ENCODE measurements at regions not wholly inside any gene's neighbourhood (a gene's known extent, or its start where the extent isn't known, plus 50 kb on each side); places are given as distances from the start of the nearest gene placed in this dataset.

DNA sequence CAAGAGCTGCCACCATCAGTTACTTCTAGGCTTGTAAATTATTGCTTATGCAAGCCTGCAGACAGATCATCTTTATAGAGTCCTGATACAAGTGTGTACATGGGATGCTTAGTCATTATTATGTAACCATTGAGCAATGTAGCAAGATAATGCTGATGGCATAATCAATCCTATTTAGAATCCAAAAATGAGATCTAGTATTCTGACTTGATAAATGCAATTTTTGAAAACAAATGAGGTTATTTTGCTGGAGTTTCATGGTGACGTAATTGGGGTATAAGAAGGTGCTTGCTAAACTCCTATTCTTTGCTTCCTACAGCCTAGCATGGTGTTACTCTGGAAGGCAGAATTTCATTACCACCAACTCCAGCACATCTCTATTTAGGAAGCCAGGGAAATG is 801.7 kb upstream of the PRMT6 start:
- Histone ChIP-seq H3K9ac (ENCODE audit: insufficient read depth, low read length, poor library complexity, severe bottlenecking) (no peak overlapping the region), H4K20me1 (ENCODE audit: insufficient read depth, low read length) (no peaks in the 10 kb centered on the region), H3K36me3 (replicated peaks in 1 of 2; ENCODE audit: control insufficient read depth in 1 of 2, insufficient read depth in 2 of 2, low read length in 2 of 2) (no peaks in the 10 kb centered on the region), H3K4me2 (replicated peaks; ENCODE audit: extremely low read depth, low read length, poor library complexity, severe bottlenecking) (no peak overlapping the region), H3K79me2 (ENCODE audit: insufficient read depth, low read length) (no peaks in the 10 kb centered on the region), H3K27me3 (ENCODE audit: control insufficient read depth in 2 of 2, insufficient read depth in 2 of 2, low read length in 2 of 2) (no peaks in the 10 kb centered on the region), H3K27ac (ENCODE audit: low read depth in 1 of 2, low read length in 2 of 2) (no peak overlapping the region), H3K4me3 (replicated peaks in 1 of 3; ENCODE audit: low read depth in 2 of 3, low read length in 3 of 3) (no peak overlapping the region), H2AFZ (ENCODE audit: insufficient read depth, low read depth, low read length, poor library complexity, severe bottlenecking) (no peak overlapping the region), H3K4me1 (ENCODE audit: control insufficient read depth in 1 of 2, insufficient read depth in 2 of 2, low read length in 2 of 2) (no peaks in the 10 kb centered on the region), H3K9me3 (replicated peaks in 1 of 2; ENCODE audit: control insufficient read depth in 1 of 2, insufficient read depth in 1 of 2, low read length in 2 of 2) (peaks cover 0 to 5% of the 10 kb centered on the region in 2 donors)
- Mint-ChIP-seq H3K4me3 (no peak overlapping the region), H3K36me3 (no peaks in the 10 kb centered on the region), H3K9me3 (peaks cover 0 to 10% (median 0%) of the 10 kb centered on the region in 7 donors), H3K27ac (no peak overlapping the region), H3K4me1 (no peaks in the 10 kb centered on the region), H3K27me3 (ENCODE audit: low read depth in 3 of 3) (peaks cover 0 to 2% (median 0%) of the 10 kb centered on the region in 3 donors)
- DNase-seq: no peak
- TF ChIP-seq, protein P1, sequence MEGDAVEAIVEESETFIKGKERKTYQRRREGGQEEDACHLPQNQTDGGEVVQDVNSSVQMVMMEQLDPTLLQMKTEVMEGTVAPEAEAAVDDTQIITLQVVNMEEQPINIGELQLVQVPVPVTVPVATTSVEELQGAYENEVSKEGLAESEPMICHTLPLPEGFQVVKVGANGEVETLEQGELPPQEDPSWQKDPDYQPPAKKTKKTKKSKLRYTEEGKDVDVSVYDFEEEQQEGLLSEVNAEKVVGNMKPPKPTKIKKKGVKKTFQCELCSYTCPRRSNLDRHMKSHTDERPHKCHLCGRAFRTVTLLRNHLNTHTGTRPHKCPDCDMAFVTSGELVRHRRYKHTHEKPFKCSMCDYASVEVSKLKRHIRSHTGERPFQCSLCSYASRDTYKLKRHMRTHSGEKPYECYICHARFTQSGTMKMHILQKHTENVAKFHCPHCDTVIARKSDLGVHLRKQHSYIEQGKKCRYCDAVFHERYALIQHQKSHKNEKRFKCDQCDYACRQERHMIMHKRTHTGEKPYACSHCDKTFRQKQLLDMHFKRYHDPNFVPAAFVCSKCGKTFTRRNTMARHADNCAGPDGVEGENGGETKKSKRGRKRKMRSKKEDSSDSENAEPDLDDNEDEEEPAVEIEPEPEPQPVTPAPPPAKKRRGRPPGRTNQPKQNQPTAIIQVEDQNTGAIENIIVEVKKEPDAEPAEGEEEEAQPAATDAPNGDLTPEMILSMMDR (IDR thresholded peaks at IDR 0.05): no peak
- WGBS (ENCODE audit: insufficient coverage): no CpG with 5 or more reads among the region's 1 CpG
- intact Hi-C loops (cut with micrococcal nuclease): no loop called here

DNA sequence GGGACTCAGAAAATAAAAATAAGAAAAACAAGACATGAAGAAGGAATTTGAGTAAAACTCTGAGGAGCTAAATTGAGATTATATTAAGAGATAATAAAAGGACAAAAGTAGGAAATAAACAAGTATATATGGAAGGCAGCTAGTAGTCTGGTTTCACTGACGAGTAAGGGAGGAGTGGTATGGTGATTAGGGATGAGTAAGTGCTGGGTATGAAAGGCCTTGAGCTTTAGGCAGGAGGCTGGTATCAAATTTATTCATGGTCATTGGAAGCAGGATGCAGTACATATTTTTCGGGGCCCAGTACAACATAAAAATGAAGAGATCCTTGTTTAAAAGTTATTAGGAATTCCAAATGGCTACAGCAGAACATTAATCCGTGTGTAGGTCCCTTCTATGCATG is 789.7 kb upstream of the PRMT6 start:
- Mint-ChIP-seq H3K27ac (no peak overlapping the region), H3K36me3 (no peaks in the 10 kb centered on the region), H3K27me3 (ENCODE audit: low read depth in 3 of 3) (no peaks in the 10 kb centered on the region), H3K9me3 (peaks cover 0 to 7% (median 2%) of the 10 kb centered on the region in 7 donors), H3K4me3 (no peak overlapping the region), H3K4me1 (no peaks in the 10 kb centered on the region)
- intact Hi-C loops (cut with micrococcal nuclease): no loop called here
- no peak overlapping the region for H3K9ac ChIP-seq (ENCODE audit: insufficient read depth, low read length, poor library complexity, severe bottlenecking)
- no peaks in the 10 kb centered on the region for H3K27me3 ChIP-seq (ENCODE audit: control insufficient read depth in 2 of 2, insufficient read depth in 2 of 2, low read length in 2 of 2)
- WGBS (ENCODE audit: insufficient coverage): 70% methylated on average over 1 of the region's 3 CpGs
- no peaks in the 10 kb centered on the region for H3K36me3 ChIP-seq (replicated peaks in 1 of 2; ENCODE audit: control insufficient read depth in 1 of 2, insufficient read depth in 2 of 2, low read length in 2 of 2)
- peaks cover 8 to 13% of the 10 kb centered on the region in 2 donors for H3K9me3 ChIP-seq (replicated peaks in 1 of 2; ENCODE audit: control insufficient read depth in 1 of 2, insufficient read depth in 1 of 2, low read length in 2 of 2)
- no peak overlapping the region for H3K4me2 ChIP-seq (replicated peaks; ENCODE audit: extremely low read depth, low read length, poor library complexity, severe bottlenecking)
- H3K4me1 ChIP-seq (ENCODE audit: control insufficient read depth in 1 of 2, insufficient read depth in 2 of 2, low read length in 2 of 2): no peaks in the 10 kb centered on the region
- no peak overlapping the region for H2AFZ ChIP-seq (ENCODE audit: insufficient read depth, low read depth, low read length, poor library complexity, severe bottlenecking)
- H3K79me2 ChIP-seq (ENCODE audit: insufficient read depth, low read length): no peaks in the 10 kb centered on the region
- TF ChIP-seq, protein P1 (IDR thresholded peaks at IDR 0.05): no peak
- no peak overlapping the region for H3K4me3 ChIP-seq (replicated peaks in 1 of 3; ENCODE audit: low read depth in 2 of 3, low read length in 3 of 3)
- no peak for DNase-seq
- H4K20me1 ChIP-seq (ENCODE audit: insufficient read depth, low read length): no peaks in the 10 kb centered on the region
- H3K27ac ChIP-seq (ENCODE audit: low read depth in 1 of 2, low read length in 2 of 2): no peak overlapping the region
